ENCODE measurements at regions not wholly inside any gene's neighbourhood (a gene's known extent, or its start where the extent isn't known, plus 50 kb on each side); places are given as distances from the start of the nearest gene placed in this dataset.
"Not testable (repeated sequence)": the region's sequence is repeated elsewhere in the genome, so short reads cannot be mapped to it uniquely, and the experiment has no call there.

DNA sequence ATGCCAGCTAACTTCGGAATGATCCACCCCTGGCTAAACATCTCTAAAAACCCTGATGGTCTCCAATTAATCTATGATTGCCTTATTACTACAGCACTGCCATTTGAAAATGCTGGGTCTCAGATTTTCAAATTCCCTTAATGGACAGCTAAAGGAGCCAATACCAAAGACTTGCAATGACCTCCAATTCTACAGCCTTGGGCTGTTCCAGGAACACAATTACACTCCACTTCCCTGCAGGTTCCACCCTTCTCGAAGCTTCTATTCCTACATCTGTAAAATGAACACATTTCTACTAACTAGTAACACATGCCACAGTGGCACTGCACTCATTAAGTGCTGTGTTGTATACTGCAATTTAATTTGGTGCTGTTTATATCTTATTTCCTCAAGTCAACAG lies 85.7 kb upstream of the AK4 start:
- no peak for DNase-seq (ENCODE audit: low spot score)

- peak; percentile 30 for DNase-seq (ENCODE audit: low spot score)
These were observed 85.0 kb upstream of the AK4 start for GRCh38 chr1:65063025-65063424.

- no peak for DNase-seq (ENCODE audit: low spot score)
These were observed 83.0 kb upstream of the AK4 start for GRCh38 chr1:65064981-65065380.

GRCh38 chr1:65065524-65066418 lies 82.2 kb upstream of the AK4 start:
- DNase-seq (ENCODE audit: low spot score): no peak

DNA sequence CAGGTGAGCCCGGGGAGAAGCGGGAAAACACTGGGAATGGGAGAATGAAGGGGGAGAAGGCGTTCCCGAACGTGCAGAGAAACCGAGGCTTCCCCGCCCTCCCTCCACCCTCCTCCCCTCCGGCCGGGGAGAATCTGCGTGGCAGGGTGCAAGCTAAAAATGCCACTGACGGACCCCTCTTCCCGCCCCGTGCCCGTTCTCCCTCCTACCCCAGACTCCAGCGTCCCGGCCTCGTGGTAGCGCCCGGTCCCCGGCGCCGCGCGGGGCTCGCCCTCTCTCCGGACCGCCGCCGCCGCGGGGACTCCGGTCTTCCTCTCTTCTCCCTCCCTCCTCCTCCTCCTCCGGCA lies 81.6 kb upstream of the AK4 start:
- DNase-seq (ENCODE audit: low spot score): no peak

DNA sequence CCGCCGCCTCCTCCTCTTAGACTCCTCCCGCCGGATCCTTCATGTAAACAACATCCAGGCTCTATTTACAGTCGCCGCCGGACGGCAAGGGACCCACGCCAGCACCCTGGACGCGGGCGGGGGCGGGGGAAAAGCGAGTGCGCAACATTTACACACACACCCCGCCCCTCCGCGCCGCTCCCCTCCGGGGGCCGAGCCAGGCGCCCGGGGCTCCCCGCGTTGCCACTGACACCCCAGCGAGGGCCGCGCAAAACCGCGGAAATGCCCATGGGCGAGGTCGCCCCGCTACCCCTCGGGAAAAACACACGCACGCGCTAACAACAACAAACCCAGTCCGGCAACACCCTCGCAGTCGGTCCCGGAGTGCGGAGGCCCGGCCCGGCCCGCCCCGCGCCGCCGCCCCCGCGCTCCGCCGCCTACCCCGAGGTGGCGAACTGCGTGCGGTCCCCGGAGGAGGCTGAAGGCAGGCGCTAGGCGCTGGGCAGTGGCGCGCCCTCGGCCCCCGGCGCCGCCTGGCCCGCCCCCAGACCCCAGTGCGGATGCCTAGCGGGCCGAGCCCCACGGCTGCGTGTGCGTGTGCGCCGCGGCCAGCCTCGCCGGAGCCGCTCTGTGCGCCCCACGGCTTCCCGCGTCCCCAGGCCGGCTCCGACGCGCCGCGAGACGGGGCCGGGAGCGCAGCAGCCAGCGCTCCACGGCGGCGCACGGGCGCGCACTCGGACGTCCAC lies 81.1 kb upstream of the AK4 start:
- DNase-seq (ENCODE audit: low spot score): peak; percentile 39

DNA sequence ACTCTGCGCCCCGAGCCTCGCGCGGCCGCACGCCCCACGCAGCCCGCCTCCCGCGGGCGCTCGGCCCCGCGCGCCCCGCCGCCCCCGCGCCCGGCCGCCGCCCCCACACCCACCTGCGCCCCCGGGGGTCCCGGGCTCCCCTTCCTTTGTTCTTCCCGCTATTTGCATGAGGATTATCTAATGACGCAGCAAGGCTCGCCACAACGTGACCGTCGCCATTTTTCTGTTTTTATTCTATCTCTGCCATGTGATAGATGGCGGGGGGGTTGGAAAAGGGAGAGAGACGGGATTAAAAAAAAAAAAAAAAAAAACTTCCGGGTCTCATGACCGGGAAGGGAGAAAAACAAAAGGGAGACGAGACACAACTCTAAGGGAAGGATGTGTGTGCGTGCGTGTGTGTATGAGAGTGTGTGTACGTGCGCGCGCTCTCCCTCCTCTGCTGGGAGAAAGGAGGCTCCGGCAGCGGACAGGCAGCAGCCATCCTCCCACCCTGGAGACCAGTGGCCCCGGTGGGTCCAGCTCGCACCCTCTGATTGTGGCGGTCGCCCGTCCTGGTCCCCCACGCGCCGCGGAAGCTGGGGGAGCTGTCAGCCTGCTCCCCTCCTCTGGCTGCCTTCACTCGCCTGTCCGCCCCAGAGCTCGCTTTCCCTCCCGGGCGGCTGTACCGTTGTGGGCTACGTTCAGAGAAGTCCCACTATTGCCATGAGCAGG lies 80.4 kb upstream of the AK4 start:
- DNase-seq (ENCODE audit: low spot score): peak; percentile 36

DNA sequence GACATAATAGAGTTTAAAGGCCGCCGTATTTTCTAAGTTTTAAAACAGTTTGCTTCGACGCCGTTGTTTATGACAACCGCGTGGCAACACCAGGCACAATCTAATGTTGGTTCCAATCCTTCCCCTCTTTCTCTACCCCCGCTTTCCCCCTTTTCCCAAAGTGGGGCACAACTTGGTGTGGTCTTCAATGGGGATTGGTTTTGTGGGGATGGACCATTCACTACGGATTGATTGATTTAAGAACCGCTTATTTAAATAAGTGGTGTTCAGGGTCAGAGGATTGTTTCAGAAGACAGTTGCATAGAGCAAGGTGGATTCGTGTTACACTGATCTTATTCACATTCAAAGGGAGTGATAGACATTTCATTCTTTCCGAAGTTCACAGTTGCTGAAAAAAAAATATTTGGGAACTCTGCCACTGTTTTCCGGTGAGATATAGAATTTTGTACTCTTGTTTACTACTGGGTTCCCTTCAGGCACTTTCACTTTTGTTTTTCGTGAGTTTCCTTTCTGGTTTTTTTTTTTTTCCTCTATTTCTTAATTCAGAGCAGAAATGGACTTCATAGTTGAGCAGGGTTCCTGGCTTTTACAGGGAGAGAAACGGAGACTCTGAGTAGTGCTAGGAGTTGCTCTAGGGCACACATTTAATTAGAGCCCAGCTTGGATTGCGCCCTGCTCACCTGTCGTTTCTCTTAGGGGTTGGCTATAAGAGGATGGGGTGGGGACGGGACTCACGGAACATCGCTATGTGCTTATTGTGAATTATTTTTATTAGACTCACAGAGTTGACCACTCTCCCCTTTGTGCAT lies 79.6 kb upstream of the AK4 start:
- DNase-seq (ENCODE audit: low spot score): peak; percentile 17

GRCh38 chr1:65069011-65069565 lies 78.9 kb upstream of the AK4 start:
- DNase-seq (ENCODE audit: low spot score): no peak

DNA sequence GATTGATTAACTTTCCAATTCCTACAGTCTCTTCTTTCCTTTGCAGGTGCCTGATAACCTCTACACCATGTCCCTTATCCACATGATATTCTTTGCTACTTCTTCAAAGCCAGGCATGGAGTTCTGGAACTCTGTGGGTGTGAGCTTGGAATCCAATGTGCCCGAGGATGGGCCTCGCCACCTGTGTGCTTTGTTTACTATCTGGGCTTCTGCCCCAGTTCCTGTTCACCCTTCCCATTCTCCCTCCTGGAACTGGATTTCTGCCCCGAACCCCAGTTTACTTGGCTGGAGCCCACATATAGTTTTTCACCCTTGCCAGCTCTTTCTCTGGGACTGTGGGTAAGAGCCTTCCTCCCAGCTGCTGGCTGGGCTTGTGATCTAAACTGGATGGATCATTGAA lies 75.2 kb upstream of the AK4 start:
- DNase-seq (ENCODE audit: low spot score): no peak

GRCh38 chr1:65075123-65075976 lies 72.7 kb upstream of the AK4 start:
- peak; percentile 69 for DNase-seq (ENCODE audit: low spot score)

GRCh38 chr1:65077369-65077768 lies 70.6 kb upstream of the AK4 start:
- no peak for DNase-seq (ENCODE audit: low spot score)

DNA sequence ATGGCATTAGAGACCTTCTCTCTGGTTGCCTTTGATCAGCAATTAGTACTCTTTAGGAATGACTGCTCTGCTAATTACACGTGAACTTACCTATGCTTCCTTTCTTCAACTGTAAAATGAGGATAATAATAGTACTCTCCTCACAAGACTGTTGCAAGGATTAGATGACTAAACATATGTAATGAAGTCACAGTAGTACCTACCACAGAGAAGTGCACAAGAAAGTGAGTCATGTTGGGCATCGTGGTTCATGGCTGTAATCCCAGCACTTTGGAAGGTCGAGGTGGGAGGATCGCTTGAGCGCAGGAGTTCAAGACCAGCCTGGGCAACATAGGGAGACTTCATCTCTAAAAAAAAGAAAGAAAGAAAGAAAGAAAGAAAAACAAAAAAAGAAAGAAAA lies 68.1 kb upstream of the AK4 start:
- DNase-seq (ENCODE audit: low spot score): no peak

- no peak for DNase-seq (ENCODE audit: low spot score)
These were observed 65.5 kb upstream of the AK4 start for GRCh38 chr1:65082346-65083040.

- no peak for DNase-seq (ENCODE audit: low spot score)
These were observed 64.6 kb upstream of the AK4 start for GRCh38 chr1:65083263-65083896.

- DNase-seq (ENCODE audit: low spot score): no peak
These were observed 63.9 kb upstream of the AK4 start for GRCh38 chr1:65084066-65084465.

DNA sequence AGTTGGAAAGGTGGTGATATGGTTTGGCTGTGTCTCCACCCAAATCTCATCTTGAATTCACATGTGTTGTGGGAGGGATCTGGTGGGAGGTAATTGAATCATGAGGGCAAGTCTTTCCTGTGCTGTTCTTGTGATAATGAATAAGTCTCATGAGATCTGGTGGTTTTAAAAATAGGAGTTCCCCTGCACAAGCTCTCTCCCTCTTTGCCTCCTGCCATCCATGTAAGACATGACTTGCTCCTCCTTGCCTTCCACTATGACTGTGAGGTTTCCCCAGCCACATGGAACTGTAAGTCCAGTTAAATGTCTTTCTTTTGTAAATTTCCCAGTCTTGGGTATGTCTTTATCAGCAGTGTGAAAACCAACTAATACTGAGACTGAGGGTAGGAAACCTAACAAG lies 60.5 kb upstream of the AK4 start:
- DNase-seq (ENCODE audit: low spot score): not testable (repeated sequence)

DNA sequence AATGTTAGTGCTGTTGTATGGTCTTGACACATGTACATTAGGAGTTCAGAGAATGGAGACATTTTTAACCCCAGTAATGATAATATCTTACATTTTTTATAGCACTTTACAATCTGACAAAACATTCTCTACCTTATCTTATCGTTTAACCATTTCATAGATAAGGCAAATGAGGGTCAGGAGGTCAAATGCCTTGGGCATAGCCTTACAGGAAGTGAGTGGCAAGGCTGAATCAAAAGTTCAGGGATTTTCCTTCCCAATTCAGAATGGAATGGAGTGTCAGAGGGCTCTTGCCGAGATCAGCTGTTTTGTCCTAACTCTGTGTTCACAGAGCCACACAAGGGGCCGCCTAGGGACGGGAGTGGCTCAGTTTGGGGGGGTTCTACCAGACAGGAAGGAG lies 57.6 kb upstream of the AK4 start:
- no peak for DNase-seq (ENCODE audit: low spot score)

DNA sequence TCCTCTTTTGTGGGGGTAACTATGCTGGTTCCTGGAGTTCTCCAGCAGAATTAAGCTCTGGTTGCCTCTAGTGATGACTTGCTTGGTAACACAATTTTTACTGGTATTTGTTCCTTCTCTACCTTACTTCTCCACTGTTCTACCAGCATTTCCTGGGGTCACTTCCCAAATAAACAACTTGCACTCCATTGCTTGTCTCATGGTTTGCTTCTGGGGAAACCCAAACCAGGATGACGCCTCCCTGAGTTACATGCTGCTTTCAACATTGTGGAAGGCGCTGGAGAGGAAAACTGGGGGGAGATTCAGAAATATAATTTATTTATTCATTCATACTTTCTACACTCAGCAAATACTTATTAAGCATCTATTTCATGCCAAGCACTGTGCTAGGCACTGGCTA lies 55.3 kb upstream of the AK4 start:
- DNase-seq (ENCODE audit: low spot score): no peak

All from HT-29 (cell line).